Heart left ventricle (tissue), 13 donors: ENCODE measurements at regions not wholly inside any gene's neighbourhood (a gene's known extent, or its start where the extent isn't known, plus 50 kb on each side); places are given as distances from the start of the nearest gene placed in this dataset.

Experiments used
- CTCF ChIP-seq, 12 donors: fragments of 200-600 bp; sonication (generic) in 4 of 12; IDR thresholded peaks; one replicate each; pipeline versions ENCODE4 v1.5.0 to v1.8.0; 2018 to 2022; ENCODE audit warnings: antibody characterized with exemption in 12 of 12, mild to moderate bottlenecking in 5 of 12
- POLR2A ChIP-seq, 2 donors: fragments of 450-650 bp; IDR thresholded peaks; one replicate each; pipeline ENCODE4 v1.6.1; 2017; ENCODE audit warnings: antibody characterized with exemption in 2 of 2, mild to moderate bottlenecking in 2 of 2, moderate library complexity in 2 of 2
- donor health status: ischemic (EF 13 %, LVEDD 7.1; RV severe dilation, severe dysfunction).
- donor health status: DM: no; HTN: yes; CAD: no.
- donor health status: DM: no; HTN: no; CAD: no.
- donor health status: ischemic (EF 25% LVEDD 6.9; RV normal size, moderate dysfunction).
- donor health status: ischemic (EF 25% LVEDD 5.7; RV mildly dilated, moderate dysfunction).
- donor health status: ischemic (EF 35%, LVEDD 5.7; RV mildly dilated, moderate dysfunction).
- donor health status: nonischemic (EF 11% LVEDD 7.7; RV severe dilation, severe dysfunction).
- donor health status: DM: yes; HTN: yes; CAD: no.
- donor health status: PGD.
- donor health status: ischemic (EF 29% LVEDD 5.4; RV normal size, mild dysfunction).
- donor health status: nonischemic (EF 23%, LVEDD 6.1; RV moderate dilation, normal function).

DNA sequence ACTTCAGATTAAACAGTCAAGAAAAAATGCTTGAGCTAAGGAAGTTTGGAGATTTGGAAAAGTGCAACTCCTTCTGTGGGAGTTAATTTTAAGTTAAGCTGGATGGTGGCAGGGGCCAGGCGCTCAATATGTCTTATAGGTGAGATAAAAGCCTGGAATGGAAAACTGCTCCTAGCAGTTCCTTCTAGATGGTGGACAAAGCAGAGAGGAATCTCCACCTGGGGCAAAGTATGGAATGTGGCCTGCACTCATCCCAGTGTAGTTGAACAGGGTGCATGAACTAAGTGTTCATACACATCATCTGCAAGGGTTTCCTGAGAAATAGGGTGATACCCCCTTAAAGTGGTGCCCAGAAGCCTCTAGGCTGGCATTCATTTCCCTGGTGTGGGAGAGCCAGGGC is 227.1 kb downstream of the FGF13 start:
- no peak for TF ChIP-seq CTCF (IDR thresholded peaks at IDR 0.05)
- TF ChIP-seq POLR2A (IDR thresholded peaks at IDR 0.05): no peak
